OCI-LY7 (cell line): ENCODE measurements at regions not wholly inside any gene's neighbourhood (a gene's known extent, or its start where the extent isn't known, plus 50 kb on each side); places are given as distances from the start of the nearest gene placed in this dataset.

Source experiments
- BruUV-seq: library from RNA; stranded (reverse); fragments of 400-500 nt; replicated peaks from 2 replicates; lab custom pipeline; 2021; lab: Mats Ljungman, UMichigan
- CTCF ChIA-PET: fragments of 300-600 bp; sonication (Branson Sonifier 250); formaldehyde crosslinking; loops from one replicate; lab custom pipeline; 2022; ENCODE audit warnings: antibody characterized with exemption; ENCODE audit not compliant: unreplicated experiment; lab: Charles Lee
- POLR2A ChIA-PET: fragments of 300-600 bp; sonication (Branson Sonifier 250); formaldehyde crosslinking; loops from one replicate; lab custom pipeline; 2022; ENCODE audit warnings: antibody characterized with exemption; lab: Charles Lee
- DNase-seq: peaks from one replicate; pipeline ENCODE4 v3.0.0-alpha.2; 2015; ENCODE audit warnings: low spot score
- H2AFZ ChIP-seq: fragments of 200-600 bp; sonication (generic), shearing (Covaris generic); 2 replicates; pipeline ENCODE4 v1.6.1; 2014; ENCODE audit warnings: mild to moderate bottlenecking, antibody characterized with exemption, low read length, moderate library complexity
- H3K27ac ChIP-seq: fragments of 200-600 bp; sonication (generic); 2 replicates; pipeline ENCODE4 v1.5.1; 2014; ENCODE audit warnings: mixed run types, low read depth, mild to moderate bottlenecking, moderate library complexity, low read length, inconsistent platforms; ENCODE audit not compliant: poor library complexity, severe bottlenecking
- H3K36me3 ChIP-seq: fragments of 200-600 bp; sonication (generic); 2 replicates; pipeline ENCODE4 v1.6.1; 2014; ENCODE audit warnings: mild to moderate bottlenecking, antibody characterized with exemption, low read length, moderate library complexity, mixed read lengths; ENCODE audit not compliant: insufficient read depth
- H3K4me1 ChIP-seq: fragments of 200-600 bp; sonication (generic); 2 replicates; pipeline ENCODE4 v1.5.1; 2014; ENCODE audit warnings: mild to moderate bottlenecking, low read length; ENCODE audit not compliant: insufficient read depth, poor library complexity, severe bottlenecking
- H3K4me2 ChIP-seq: fragments of 200-600 bp; sonication (generic); 2 replicates; pipeline ENCODE4 v1.6.1; 2014; ENCODE audit warnings: mild to moderate bottlenecking, low read length
- H3K4me3 ChIP-seq: fragments of 200-600 bp; sonication (generic); 2 replicates; pipeline ENCODE4 v1.5.1; 2014; ENCODE audit warnings: mild to moderate bottlenecking, low read depth, low read length; ENCODE audit not compliant: poor library complexity, severe bottlenecking
- H3K79me2 ChIP-seq: fragments of 200-600 bp; sonication (generic); 2 replicates; pipeline ENCODE4 v1.6.1; 2016; ENCODE audit warnings: low read depth, mild to moderate bottlenecking, low read length, moderate library complexity, mixed read lengths; ENCODE audit not compliant: insufficient read depth
- H3K9me2 ChIP-seq: fragments of 200-600 bp; sonication (generic); 2 replicates; pipeline ENCODE4 v1.6.1; 2016; ENCODE audit warnings: mild to moderate bottlenecking, low read length, mixed read lengths; ENCODE audit not compliant: insufficient read depth
- H3K9me3 ChIP-seq: fragments of 200-600 bp; sonication (generic); 2 replicates; pipeline ENCODE4 v1.6.1; 2014; ENCODE audit warnings: mild to moderate bottlenecking, mixed run types, low read length, mixed read lengths
- H4K20me1 ChIP-seq: fragments of 200-600 bp; sonication (generic); 2 replicates; pipeline ENCODE4 v1.6.1; 2014; ENCODE audit warnings: mild to moderate bottlenecking, antibody characterized with exemption, low read length, moderate library complexity, mixed read lengths; ENCODE audit not compliant: insufficient read depth
- CTCF ChIP-seq: fragments of 200-600 bp; sonication (generic); conservative IDR thresholded peaks from 2 replicates; pipeline ENCODE4 v1.5.1; 2014; ENCODE audit warnings: mild to moderate bottlenecking, antibody characterized with exemption, low read length, moderate library complexity, mixed read lengths
- EZH2phosphoT487 ChIP-seq: fragments of 200-600 bp; sonication (generic); IDR thresholded peaks from 2 replicates; pipeline ENCODE4 v1.6.1; 2018; ENCODE audit warnings: low read depth, borderline replicate concordance, mild to moderate bottlenecking, mixed run types, antibody characterized with exemption, low read length, moderate library complexity, mixed read lengths
- intact Hi-C: fragments of 100-400 bp; cut with micrococcal nuclease; formaldehyde crosslinking; loops from one replicate; pipeline ENCODE4 v1.10.0; 2022; ENCODE audit not compliant: unreplicated experiment

GRCh38 chr3:59430341-59430740 lies 380.5 kb upstream of the CFAP20DC start:
- no peak for DNase-seq
- H3K79me2 ChIP-seq: no peaks in the 10 kb centered on the region
- H2AFZ ChIP-seq: no peak overlapping the region
- no peaks in the 10 kb centered on the region for H3K9me3 ChIP-seq
- no peaks in the 10 kb centered on the region for H3K4me1 ChIP-seq
- no TSS peak for BruUV-seq
- no peak overlapping the region for H3K27ac ChIP-seq
- no peaks in the 10 kb centered on the region for H3K36me3 ChIP-seq
- H3K4me3 ChIP-seq: no peak overlapping the region
- no peak overlapping the region for H3K4me2 ChIP-seq
- POLR2A ChIA-PET: interaction anchor here (0.6 to 1.1 kb wide), 3 partner anchors 10 to 421 kb away, joined by 3 read pairs; no protein-coding TSS in a partner anchor
- no peak for TF ChIP-seq EZH2phosphoT487
- no peaks in the 10 kb centered on the region for H3K9me2 ChIP-seq
- intact Hi-C loops: no loop called here
- no peaks in the 10 kb centered on the region for H4K20me1 ChIP-seq
- CTCF ChIA-PET: no interaction called here

- Histone ChIP-seq H3K79me2 (no peaks in the 10 kb centered on the region), H3K4me3 (no peak overlapping the region), H3K4me1 (no peaks in the 10 kb centered on the region), H2AFZ (no peak overlapping the region), H4K20me1 (no peaks in the 10 kb centered on the region), H3K9me2 (no peaks in the 10 kb centered on the region), H3K9me3 (no peaks in the 10 kb centered on the region), H3K27ac (no peak overlapping the region), H3K36me3 (no peaks in the 10 kb centered on the region), H3K4me2 (no peak overlapping the region)
- TF ChIP-seq CTCF (no peak), EZH2phosphoT487 (no peak)
- CTCF ChIA-PET: no interaction called here
- intact Hi-C loops: no loop called here
- POLR2A ChIA-PET: no interaction called here
- no peak for DNase-seq
- BruUV-seq: no TSS peak
Observed at GRCh38 chr3:59429198-59429597, 379.4 kb upstream of the CFAP20DC start.

GRCh38 chr3:59426821-59427565 lies 377.2 kb upstream of the CFAP20DC start:
- Histone ChIP-seq H3K79me2 (no peaks in the 10 kb centered on the region), H3K27ac (no peak overlapping the region), H3K4me2 (no peak overlapping the region), H3K4me1 (no peaks in the 10 kb centered on the region), H3K4me3 (no peak overlapping the region), H3K9me3 (no peaks in the 10 kb centered on the region), H4K20me1 (no peaks in the 10 kb centered on the region), H3K9me2 (no peaks in the 10 kb centered on the region), H2AFZ (no peak overlapping the region), H3K36me3 (no peaks in the 10 kb centered on the region)
- ChIA-PET CTCF (no interaction called here), POLR2A (interaction anchor here (1.5 kb wide), 1 partner anchor 22 kb away, joined by 4 read pairs; no protein-coding TSS in a partner anchor)
- TF ChIP-seq EZH2phosphoT487 (no peak), CTCF (no peak)
- intact Hi-C loops: no loop called here
- no peak for DNase-seq
- BruUV-seq: no TSS peak
